NCI-H2196 (cell line): ENCODE measurements at regions not wholly inside any gene's neighbourhood (a gene's known extent, or its start where the extent isn't known, plus 50 kb on each side); places are given as distances from the start of the nearest gene placed in this dataset.

ENCODE experiments used
- DNase-seq: peaks from one replicate; lab custom pipeline; 2025; ENCODE audit not compliant: unreplicated experiment; lab: John Stamatoyannopoulos, UW

- no peak for DNase-seq
Measured at GRCh38 chr5:27328480-27328879, 290.1 kb upstream of the CDH9 start.

DNA sequence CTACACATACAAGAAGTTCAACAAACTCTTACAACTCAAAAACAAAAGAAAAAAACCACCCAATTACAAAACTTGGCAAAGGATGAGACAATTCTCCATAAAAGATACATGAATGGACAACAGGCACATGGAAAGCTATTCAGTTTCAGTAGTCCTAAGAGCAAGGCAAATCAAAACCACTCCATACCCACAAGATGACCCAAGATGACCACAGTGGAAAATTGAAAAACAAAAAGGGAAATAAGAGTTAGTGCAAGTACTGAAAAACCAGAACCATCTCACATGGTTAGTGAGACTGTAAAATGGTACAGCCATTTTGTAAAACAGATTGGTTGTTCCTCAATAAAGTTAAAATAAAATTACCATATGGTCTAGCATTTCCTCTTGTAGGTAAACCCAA lies 287.1 kb upstream of the CDH9 start:
- no peak for DNase-seq

GRCh38 chr5:27318701-27319100 lies 280.3 kb upstream of the CDH9 start:
- DNase-seq: no peak

- no peak for DNase-seq
Measured at GRCh38 chr5:27316271-27316650, 277.9 kb upstream of the CDH9 start.

- DNase-seq: no peak
Measured at GRCh38 chr5:27315363-27316270, 277.2 kb upstream of the CDH9 start.

- no peak for DNase-seq
Measured at GRCh38 chr5:27313549-27313948, 275.2 kb upstream of the CDH9 start.

- DNase-seq: no peak
Measured at GRCh38 chr5:27312291-27312893, 274.0 kb upstream of the CDH9 start.

DNA sequence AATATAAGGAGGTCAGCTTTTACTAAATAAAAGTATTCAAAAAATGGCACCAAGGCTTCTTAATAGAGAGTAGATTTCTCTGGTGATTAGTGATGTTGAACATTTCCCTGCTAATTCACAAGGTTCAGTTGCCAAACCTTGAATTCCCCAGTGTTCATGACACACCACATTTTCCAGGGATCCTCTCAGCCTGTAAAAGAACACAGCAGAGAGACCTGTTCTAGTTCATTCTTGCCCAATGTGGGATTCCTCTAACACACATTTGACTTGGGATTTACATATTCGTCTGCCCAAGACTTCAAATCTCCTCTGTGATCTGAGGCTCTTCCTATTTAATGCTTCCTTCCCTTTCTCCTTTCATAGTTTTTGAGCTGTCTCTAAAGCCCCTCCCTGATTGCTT lies 273.2 kb upstream of the CDH9 start:
- no peak for DNase-seq

GRCh38 chr5:27308153-27308552 lies 269.8 kb upstream of the CDH9 start:
- DNase-seq: no peak

- DNase-seq: no peak
Measured at GRCh38 chr5:27290172-27290571, 251.8 kb upstream of the CDH9 start.

DNA sequence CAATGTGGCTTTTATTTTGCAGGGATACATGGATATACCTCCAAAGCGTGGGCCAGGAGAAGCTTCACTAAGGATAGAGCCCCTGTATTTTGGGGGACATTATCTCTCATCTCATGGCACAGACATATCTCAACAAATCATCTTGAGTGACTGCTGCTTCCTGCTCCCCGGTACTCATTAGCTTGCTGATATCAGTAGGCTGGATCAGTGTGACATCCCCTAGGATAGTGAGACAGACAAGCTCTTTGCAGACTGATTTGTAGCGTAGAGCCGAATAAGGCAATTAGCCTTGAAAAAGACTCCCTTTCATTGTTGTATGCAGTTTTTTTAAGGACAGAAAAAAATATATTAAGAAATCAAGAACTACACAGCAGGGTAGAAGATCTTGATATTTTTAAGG lies 237.7 kb upstream of the CDH9 start:
- no peak for DNase-seq

GRCh38 chr5:27275345-27275744 lies 237.0 kb upstream of the CDH9 start:
- no peak for DNase-seq

DNA sequence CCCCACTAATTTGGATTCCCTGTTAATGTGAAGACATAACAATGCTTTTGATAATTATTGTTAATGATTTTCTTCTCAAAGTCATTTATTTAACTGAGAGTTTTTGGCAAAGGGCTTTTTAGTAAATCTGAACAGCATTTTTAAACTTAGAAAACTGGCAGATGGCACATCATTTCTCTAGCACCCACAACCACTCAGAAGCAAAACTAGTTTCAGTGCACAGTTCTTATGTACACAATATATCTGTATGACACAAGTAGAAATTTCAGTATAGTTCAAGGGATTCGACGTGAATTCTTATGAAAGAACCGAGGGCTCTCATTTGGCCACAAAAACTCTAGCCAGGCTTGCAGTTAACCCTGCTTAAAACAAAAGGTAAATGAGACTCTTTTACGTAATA lies 231.4 kb upstream of the CDH9 start:
- DNase-seq: no peak

DNA sequence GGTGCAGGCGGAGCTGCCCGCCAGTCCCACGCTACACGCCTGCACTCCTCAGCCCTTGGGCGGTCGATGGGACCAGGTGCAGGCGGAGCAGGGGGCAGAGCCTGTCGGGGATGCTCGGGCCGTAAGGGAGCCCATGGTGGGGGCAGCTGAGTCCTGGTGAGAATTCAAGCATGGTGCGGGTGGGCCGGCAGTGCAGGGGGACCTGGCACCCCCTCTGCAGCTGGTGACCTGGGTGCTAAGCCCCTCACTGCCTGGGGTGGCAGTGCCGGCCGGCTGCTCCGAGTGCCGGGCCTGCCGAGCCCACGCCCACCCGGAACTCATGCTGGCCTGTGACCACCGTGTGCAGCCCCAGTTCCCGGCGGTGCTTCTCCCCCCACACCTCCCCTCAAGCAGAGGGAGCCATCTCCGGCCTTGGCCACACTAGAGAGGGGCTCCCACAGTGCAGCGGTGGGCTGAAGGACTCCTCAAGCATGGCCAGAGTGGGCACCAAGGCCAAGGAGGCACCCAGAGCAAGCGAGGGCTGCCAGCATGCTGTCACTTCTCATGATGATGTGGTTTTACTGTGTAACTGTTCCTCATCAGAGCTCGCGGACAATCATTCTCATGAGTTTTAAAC lies 228.9 kb upstream of the CDH9 start:
- DNase-seq: no peak

DNA sequence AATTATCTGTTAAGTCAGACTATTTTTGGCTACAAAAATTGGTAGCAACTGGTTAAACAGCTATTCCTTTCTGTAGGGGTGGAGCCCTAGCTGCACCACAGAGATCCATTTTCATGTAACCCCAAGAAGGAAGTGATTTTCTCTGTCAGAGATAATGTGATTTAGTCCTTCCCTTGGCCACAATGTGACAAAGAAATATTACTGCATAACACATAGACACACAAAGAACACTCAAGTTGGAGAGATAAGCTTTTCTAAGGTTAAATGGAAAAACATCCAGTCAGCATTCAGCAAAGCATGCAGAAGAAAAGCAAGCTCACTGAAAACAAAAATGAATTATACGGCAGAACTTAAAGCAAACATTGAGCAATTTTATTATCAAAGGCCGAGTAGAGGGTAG lies 227.8 kb upstream of the CDH9 start:
- no peak for DNase-seq

GRCh38 chr5:27257696-27258095 lies 219.3 kb upstream of the CDH9 start:
- no peak for DNase-seq

DNA sequence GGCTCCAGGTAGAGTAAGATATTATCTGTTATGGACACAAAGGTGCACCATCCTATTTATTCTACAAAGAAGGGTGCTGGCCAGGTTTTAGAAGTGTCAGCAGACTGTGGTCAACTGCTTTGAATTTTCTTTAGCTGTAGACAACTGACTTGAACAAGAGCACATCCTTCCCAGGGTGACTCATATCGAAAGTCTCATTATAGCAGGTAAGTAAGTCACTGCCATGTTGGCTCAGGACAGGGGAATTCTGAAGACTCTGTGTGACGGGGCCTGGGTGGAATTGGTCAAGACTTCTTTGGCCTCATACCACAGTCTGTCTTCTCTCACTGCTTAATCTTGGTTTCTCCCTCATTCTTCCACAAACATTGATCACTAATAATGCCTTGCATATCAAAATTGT lies 214.5 kb upstream of the CDH9 start:
- DNase-seq: no peak

GRCh38 chr5:27242258-27242626 lies 203.9 kb upstream of the CDH9 start:
- DNase-seq: no peak

GRCh38 chr5:27241564-27242257 lies 203.3 kb upstream of the CDH9 start:
- DNase-seq: no peak

- no peak for DNase-seq
Measured at GRCh38 chr5:27240791-27241190, 202.4 kb upstream of the CDH9 start.

- DNase-seq: no peak
Measured at GRCh38 chr5:27234916-27235315, 196.5 kb upstream of the CDH9 start.

GRCh38 chr5:27221410-27221809 lies 183.0 kb upstream of the CDH9 start:
- no peak for DNase-seq
